HT1080 (cell line): ENCODE measurements at regions not wholly inside any gene's neighbourhood (a gene's known extent, or its start where the extent isn't known, plus 50 kb on each side); places are given as distances from the start of the nearest gene placed in this dataset.

Source experiments
- DNase-seq: peaks from one replicate; pipeline ENCODE4 v3.0.0-alpha.2; 2015; ENCODE audit warnings: low read depth

- DNase-seq, result no peak
Observed at GRCh38 chr2:219893541-219893940, 266.1 kb downstream of the SLC4A3 start.

- no peak for DNase-seq
Observed at GRCh38 chr2:219897456-219897855, 270.0 kb downstream of the SLC4A3 start.

GRCh38 chr2:219901155-219901554 is 273.7 kb downstream of the SLC4A3 start:
- no peak for DNase-seq

GRCh38 chr2:219902891-219903552 is 275.6 kb downstream of the SLC4A3 start:
- no peak for DNase-seq

GRCh38 chr2:219905640-219906039 is 278.2 kb downstream of the SLC4A3 start:
- DNase-seq, result no peak

GRCh38 chr2:219906114-219907010 is 278.9 kb downstream of the SLC4A3 start:
- DNase-seq, result no peak

- DNase-seq, result no peak
Observed at GRCh38 chr2:219907011-219907365, 279.6 kb downstream of the SLC4A3 start.

- DNase-seq, result no peak
Observed at GRCh38 chr2:219908538-219908937, 281.1 kb downstream of the SLC4A3 start.

- DNase-seq, result no peak
Observed at GRCh38 chr2:219911541-219911940, 284.1 kb downstream of the SLC4A3 start.

- peak; percentile 34 for DNase-seq
Observed at GRCh38 chr2:219912491-219912921, 285.1 kb downstream of the SLC4A3 start.

GRCh38 chr2:219914577-219914976 is 287.1 kb downstream of the SLC4A3 start:
- DNase-seq, result no peak

- no peak for DNase-seq
Observed at GRCh38 chr2:219916281-219916680, 288.9 kb downstream of the SLC4A3 start.

- no peak for DNase-seq
Observed at GRCh38 chr2:219916726-219917440, 289.5 kb downstream of the SLC4A3 start.

GRCh38 chr2:219918254-219918653 is 290.8 kb downstream of the SLC4A3 start:
- no peak for DNase-seq

GRCh38 chr2:219918944-219919343 is 291.5 kb downstream of the SLC4A3 start:
- DNase-seq, result no peak

GRCh38 chr2:219919506-219919905 is 292.1 kb downstream of the SLC4A3 start:
- no peak for DNase-seq

- DNase-seq, result no peak
Observed at GRCh38 chr2:219929835-219930234, 302.4 kb downstream of the SLC4A3 start.

- no peak for DNase-seq
Observed at GRCh38 chr2:219939647-219940046, 312.2 kb downstream of the SLC4A3 start.

- no peak for DNase-seq
Observed at GRCh38 chr2:219944866-219945265, 317.4 kb downstream of the SLC4A3 start.

- DNase-seq, result no peak
Observed at GRCh38 chr2:219946021-219946420, 318.6 kb downstream of the SLC4A3 start.

GRCh38 chr2:219946529-219946928 is 319.1 kb downstream of the SLC4A3 start:
- no peak for DNase-seq

GRCh38 chr2:219947575-219947974 is 320.1 kb downstream of the SLC4A3 start:
- DNase-seq, result peak; percentile 11
